HCT116 (cell line): ENCODE measurements at regions not wholly inside any gene's neighbourhood (a gene's known extent, or its start where the extent isn't known, plus 50 kb on each side); places are given as distances from the start of the nearest gene placed in this dataset.

Source experiments
- ATAC-seq: fragments of 200-7000 bp; cut with Tn5 transposase; 2 replicates; pipeline ENCODE4 v1.9.1; 2020; ENCODE audit warnings: mild to moderate bottlenecking, moderate library complexity
- BruUV-seq: library from RNA; stranded (reverse); fragments of 400-500 nt; replicated peaks from 2 replicates; lab custom pipeline; 2021; lab: Mats Ljungman, UMichigan
- CTCF ChIA-PET: fragments of 300-600 bp; sonication (Branson Sonifier 250); formaldehyde crosslinking; loops from one replicate; lab custom pipeline; 2021; ENCODE audit warnings: antibody characterized with exemption; lab: Charles Lee
- POLR2A ChIA-PET: fragments of 300-600, 350-600 bp; sonication (Branson Sonifier 250); formaldehyde crosslinking; loops from one replicate; lab custom pipeline; 2021; ENCODE audit warnings: antibody characterized with exemption; lab: Charles Lee
- RAD21 ChIA-PET, 2 experiments: fragments of 300-600 bp; sonication (Branson Sonifier 250); formaldehyde crosslinking; loops; one replicate each; lab custom pipeline; 2023; ENCODE audit warnings: low total read pairs in 2 of 2; ENCODE audit not compliant: uncharacterized antibody in 2 of 2, unreplicated experiment in 2 of 2, low non-redundant PET in 1 of 2; lab: Charles Lee
- DNase-seq: peaks from one replicate; pipeline ENCODE4 v3.0.0-alpha.2; 2010; ENCODE audit warnings: low read depth, low spot score
- H2AFZ ChIP-seq: fragments of 200-600 bp; shearing (Covaris generic), sonication (generic); 2 replicates; pipeline ENCODE4 v1.6.1; 2017; ENCODE audit warnings: low read depth, mixed run types, mixed read lengths, antibody characterized with exemption, low read length; ENCODE audit not compliant: poor library complexity, severe bottlenecking
- H3K27ac ChIP-seq: 2 replicates; pipeline ENCODE4 v1.5.1; 2012; ENCODE audit warnings: low read depth, low read length
- H3K27me3 ChIP-seq: fragments of 200-600 bp; sonication (generic); 2 replicates; pipeline ENCODE4 v1.6.1; 2016; ENCODE audit warnings: mixed run types, low read length, mixed read lengths; ENCODE audit not compliant: insufficient read depth
- H3K36me3 ChIP-seq, 2 experiments: fragments of 200-500 bp in 1 of 2; fragments of 200-600 bp in 1 of 2; sonication (Bioruptor generic) in 1 of 2; sonication (generic) in 1 of 2; 2 replicates each; pipeline versions ENCODE4 v1.5.1 to v1.6.1; 2014 to 2016; ENCODE audit warnings: low read length in 2 of 2, inconsistent platforms in 1 of 2, mixed read lengths in 1 of 2, mixed run types in 1 of 2; ENCODE audit not compliant: insufficient read depth in 2 of 2, control insufficient read depth in 1 of 2
- H3K4me1 ChIP-seq, 2 experiments: fragments of 200-600 bp in 1 of 2; sonication (generic) in 1 of 2; 2 replicates each; pipeline versions ENCODE4 v1.5.1 to v1.6.1; 2012 to 2017; ENCODE audit warnings: low read length in 2 of 2, inconsistent platforms in 1 of 2, mild to moderate bottlenecking in 1 of 2, mixed read lengths in 1 of 2, mixed run types in 1 of 2, moderate library complexity in 1 of 2; ENCODE audit not compliant: insufficient read depth in 2 of 2, control insufficient read depth in 1 of 2
- H3K4me2 ChIP-seq: fragments of 200-600 bp; sonication (generic); 2 replicates; pipeline ENCODE4 v1.6.1; 2017; ENCODE audit warnings: mixed run types, low read length, mixed read lengths
- H3K4me3 ChIP-seq, 2 experiments: fragments of 200-600 bp in 1 of 2; sonication (generic) in 1 of 2; replicated peaks in 1 of 2; 2 replicates each; pipeline ENCODE4 v1.5.1; 2011 to 2016; ENCODE audit warnings: low read length in 2 of 2, control low read depth in 1 of 2, low read depth in 1 of 2, mild to moderate bottlenecking in 1 of 2, mixed read lengths in 1 of 2, mixed run types in 1 of 2
- H3K79me2 ChIP-seq: fragments of 200-600 bp; sonication (generic); 2 replicates; pipeline ENCODE4 v1.6.1; 2017; ENCODE audit warnings: mild to moderate bottlenecking, mixed run types, low read length, moderate library complexity, mixed read lengths; ENCODE audit not compliant: insufficient read depth
- H3K9ac ChIP-seq: fragments of 200-600 bp; sonication (generic); 2 replicates; pipeline ENCODE4 v1.6.1; 2016; ENCODE audit warnings: low read length, mixed read lengths
- H3K9me2 ChIP-seq: fragments of 200-600 bp; sonication (generic), shearing (Covaris generic); 2 replicates; pipeline ENCODE4 v1.6.1; 2017; ENCODE audit warnings: mixed run types, mild to moderate bottlenecking, moderate library complexity; ENCODE audit not compliant: insufficient read depth
- H3K9me3 ChIP-seq, 2 experiments: fragments of 200-500 bp in 1 of 2; fragments of 200-600 bp in 1 of 2; sonication (Bioruptor generic) in 1 of 2; sonication (generic) in 1 of 2; 2 replicates each; pipeline ENCODE4 v1.6.1; 2014 to 2017; ENCODE audit warnings: low read length in 2 of 2, mixed read lengths in 2 of 2, inconsistent platforms in 1 of 2, low read depth in 1 of 2, mild to moderate bottlenecking in 1 of 2, mixed run types in 1 of 2, moderate library complexity in 1 of 2; ENCODE audit not compliant: control insufficient read depth in 1 of 2, insufficient read depth in 1 of 2
- H4K20me1 ChIP-seq: fragments of 200-600 bp; sonication (generic), shearing (Covaris generic); 2 replicates; pipeline ENCODE4 v1.6.1; 2017; ENCODE audit warnings: mixed run types, mild to moderate bottlenecking, moderate library complexity; ENCODE audit not compliant: insufficient read depth
- CBX3 ChIP-seq: IDR thresholded peaks from 2 replicates; pipeline ENCODE4 v1.6.1; 2012; ENCODE audit warnings: low read depth
- CEBPB ChIP-seq: IDR thresholded peaks from 2 replicates; pipeline ENCODE4 v1.6.1; 2012; ENCODE audit warnings: low read depth
- EGR1 ChIP-seq: IDR thresholded peaks from 2 replicates; pipeline ENCODE4 v1.6.1; 2012; ENCODE audit warnings: low read depth
- EZH2 ChIP-seq: fragments of 200-600 bp; sonication (generic); IDR thresholded peaks from 2 replicates; pipeline ENCODE4 v1.6.1; 2017; ENCODE audit warnings: antibody characterized with exemption, mixed run types
- REST ChIP-seq: IDR thresholded peaks from 2 replicates; pipeline ENCODE4 v1.6.1; 2012; ENCODE audit warnings: low read depth
- SIN3A ChIP-seq: IDR thresholded peaks from 2 replicates; pipeline ENCODE4 v1.6.1; 2012; ENCODE audit warnings: low read depth
- ZBTB33 ChIP-seq: IDR thresholded peaks from 2 replicates; pipeline ENCODE4 v1.6.1; 2011; ENCODE audit warnings: mild to moderate bottlenecking, low read length, moderate library complexity; ENCODE audit not compliant: insufficient replicate concordance; ENCODE audit errors: extremely low read depth
- intact Hi-C: fragments of 100-400 bp; cut with micrococcal nuclease; formaldehyde crosslinking; loops from 2 replicates; pipeline ENCODE4 v1.10.0; 2022

DNA sequence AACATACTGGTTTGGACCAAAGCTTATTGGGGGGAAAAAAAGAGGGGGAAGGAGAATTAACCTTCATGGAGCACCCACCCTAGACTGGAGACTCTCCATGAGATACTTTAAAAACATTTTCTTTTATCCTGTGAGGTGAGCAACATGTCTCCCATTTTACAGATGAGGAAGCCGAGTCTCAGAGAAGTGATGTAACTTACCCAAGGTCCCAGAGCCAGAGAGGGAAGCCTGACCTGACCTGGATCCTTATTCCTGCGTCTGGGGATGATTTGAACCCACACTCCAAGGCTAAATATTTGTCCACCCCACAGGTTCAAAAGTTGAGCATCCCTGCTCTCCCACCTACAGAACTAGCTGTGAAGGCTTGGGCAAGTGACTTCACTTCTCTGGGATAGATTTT lies 137.9 kb upstream of the JUN start:
- ChIA-PET CTCF (no interaction called here), RAD21 (no interaction called here), POLR2A (no interaction called here)
- H3K27ac ChIP-seq, result no peak overlapping the region
- H3K36me3 ChIP-seq, result no peaks in the 10 kb centered on the region
- intact Hi-C loops, result no loop called here
- H3K4me1 ChIP-seq, result no peaks in the 10 kb centered on the region
- no peak overlapping the region for H2AFZ ChIP-seq
- ATAC-seq (no peak), DNase-seq (no peak)
- H3K79me2 ChIP-seq, result no peaks in the 10 kb centered on the region
- H3K9me2 ChIP-seq, result no peaks in the 10 kb centered on the region
- H3K4me2 ChIP-seq, result no peak overlapping the region
- no peak for TF ChIP-seq ZBTB33
- TF ChIP-seq EGR1, result no peak
- TF ChIP-seq CEBPB, result no peak
- no peak for TF ChIP-seq EZH2
- TF ChIP-seq CBX3, result no peak
- TF ChIP-seq REST, result no peak
- no peak for TF ChIP-seq SIN3A
- no peak overlapping the region for H3K4me3 ChIP-seq
- no peak overlapping the region for H3K9ac ChIP-seq
- no peaks in the 10 kb centered on the region for H3K9me3 ChIP-seq
- BruUV-seq, result no TSS peak
- no peaks in the 10 kb centered on the region for H4K20me1 ChIP-seq
- H3K27me3 ChIP-seq, result no peaks in the 10 kb centered on the region
